HEK293T (cell line): ENCODE measurements at regions not wholly inside any gene's neighbourhood (a gene's known extent, or its start where the extent isn't known, plus 50 kb on each side); places are given as distances from the start of the nearest gene placed in this dataset.
"Not testable (repeated sequence)": the region's sequence is repeated elsewhere in the genome, so short reads cannot be mapped to it uniquely, and the experiment has no call there.

Experiments
- CTCF ChIA-PET: fragments of 350-600 bp; formaldehyde crosslinking; extraction: SDS; loops from one replicate; lab custom pipeline; 2021; ENCODE audit warnings: antibody characterized with exemption, inconsistent platforms; lab: Yijun Ruan, JAX
- POLR2A ChIA-PET: fragments of 350-600 bp; formaldehyde crosslinking; extraction: SDS; loops from one replicate; lab custom pipeline; 2020; ENCODE audit warnings: antibody characterized with exemption, inconsistent platforms; lab: Yijun Ruan, JAX
- DNase-seq: peaks from one replicate; pipeline ENCODE4 v3.0.0; 2012; ENCODE audit warnings: mixed read lengths; ENCODE audit errors: extremely low spot score
- ARNT ChIP-seq: fragments of 450-650 bp; IDR thresholded peaks from 2 replicates; pipeline ENCODE4 v1.6.1; 2017; ENCODE audit warnings: mild to moderate bottlenecking
- BHLHE40 ChIP-seq: fragments of 450-650 bp; IDR thresholded peaks from 2 replicates; pipeline ENCODE4 v1.6.1; 2016; ENCODE audit warnings: mild to moderate bottlenecking, moderate library complexity, borderline replicate concordance
- CTBP1 ChIP-seq: fragments of 450-650 bp; IDR thresholded peaks from 2 replicates; pipeline ENCODE4 v1.6.1; 2016; ENCODE audit warnings: borderline replicate concordance
- ELF4 ChIP-seq: fragments of 450-650 bp; IDR thresholded peaks from 2 replicates; pipeline ENCODE4 v1.6.1; 2017; ENCODE audit warnings: antibody characterized with exemption
- FOXA1 ChIP-seq: fragments of 450-650 bp; IDR thresholded peaks from 2 replicates; pipeline ENCODE4 v1.6.1; 2016; ENCODE audit warnings: mild to moderate bottlenecking
- FOXK2 ChIP-seq: fragments of 450-650 bp; IDR thresholded peaks from 2 replicates; pipeline ENCODE4 v1.6.1; 2016; ENCODE audit warnings: mild to moderate bottlenecking
- FOXM1 ChIP-seq: fragments of 450-650 bp; IDR thresholded peaks from 2 replicates; pipeline ENCODE4 v1.6.1; 2017; ENCODE audit warnings: mild to moderate bottlenecking, borderline replicate concordance
- HDGF ChIP-seq: fragments of 450-650 bp; IDR thresholded peaks from 2 replicates; pipeline ENCODE4 v1.6.1; 2017; ENCODE audit warnings: antibody characterized with exemption, borderline replicate concordance
- L3MBTL2 ChIP-seq: fragments of 450-650 bp; conservative IDR thresholded peaks from 2 replicates; pipeline ENCODE4 v1.6.1; 2016; ENCODE audit warnings: mild to moderate bottlenecking
- LEF1 ChIP-seq: fragments of 450-650 bp; IDR thresholded peaks from 2 replicates; pipeline ENCODE4 v1.6.1; 2017; ENCODE audit warnings: mild to moderate bottlenecking, borderline replicate concordance
- NFRKB ChIP-seq: fragments of 450-650 bp; IDR thresholded peaks from 2 replicates; pipeline ENCODE4 v1.6.1; 2016; ENCODE audit warnings: mild to moderate bottlenecking, moderate library complexity
- SP1 ChIP-seq: fragments of 450-650 bp; IDR thresholded peaks from 2 replicates; pipeline ENCODE4 v1.6.1; 2017
- SUZ12 ChIP-seq: fragments of 450-650 bp; IDR thresholded peaks from 2 replicates; pipeline ENCODE4 v1.6.1; 2016; ENCODE audit warnings: mild to moderate bottlenecking
- ZNF384 ChIP-seq: fragments of 450-650 bp; IDR thresholded peaks from 2 replicates; pipeline ENCODE4 v1.6.1; 2016
- TF ChIP-seq, protein P1 (sequence below): fragments of 450-650 bp; IDR thresholded peaks from 2 replicates; pipeline ENCODE4 v1.6.1; 2016

DNA sequence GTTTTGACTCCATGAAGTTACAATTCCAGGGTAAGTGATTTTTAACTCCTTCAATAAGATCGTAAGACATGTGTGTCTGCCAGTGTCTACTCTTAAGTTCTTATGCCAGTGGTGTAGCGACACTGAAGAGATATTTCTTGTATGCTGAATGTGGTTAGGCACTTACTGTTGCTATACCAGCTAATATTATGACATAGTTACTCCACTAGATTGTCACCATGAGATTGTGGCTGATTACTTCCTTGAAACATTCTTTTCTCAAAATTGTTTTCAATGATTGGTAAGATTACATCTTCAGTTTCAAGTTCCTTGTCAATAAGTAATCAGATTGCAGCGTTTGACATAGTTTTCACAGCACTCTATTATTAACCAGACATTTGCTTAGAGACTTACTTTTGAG is 60.6 kb upstream of the PAGE5 start:
- ChIA-PET CTCF (no interaction called here), POLR2A (no interaction called here)
- no peak for TF ChIP-seq NFRKB
- no peak for TF ChIP-seq ELF4
- TF ChIP-seq ARNT: no peak
- no peak for TF ChIP-seq ZNF384
- TF ChIP-seq CTBP1: no peak
- no peak for TF ChIP-seq BHLHE40
- no peak for TF ChIP-seq L3MBTL2
- DNase-seq: no peak

DNA sequence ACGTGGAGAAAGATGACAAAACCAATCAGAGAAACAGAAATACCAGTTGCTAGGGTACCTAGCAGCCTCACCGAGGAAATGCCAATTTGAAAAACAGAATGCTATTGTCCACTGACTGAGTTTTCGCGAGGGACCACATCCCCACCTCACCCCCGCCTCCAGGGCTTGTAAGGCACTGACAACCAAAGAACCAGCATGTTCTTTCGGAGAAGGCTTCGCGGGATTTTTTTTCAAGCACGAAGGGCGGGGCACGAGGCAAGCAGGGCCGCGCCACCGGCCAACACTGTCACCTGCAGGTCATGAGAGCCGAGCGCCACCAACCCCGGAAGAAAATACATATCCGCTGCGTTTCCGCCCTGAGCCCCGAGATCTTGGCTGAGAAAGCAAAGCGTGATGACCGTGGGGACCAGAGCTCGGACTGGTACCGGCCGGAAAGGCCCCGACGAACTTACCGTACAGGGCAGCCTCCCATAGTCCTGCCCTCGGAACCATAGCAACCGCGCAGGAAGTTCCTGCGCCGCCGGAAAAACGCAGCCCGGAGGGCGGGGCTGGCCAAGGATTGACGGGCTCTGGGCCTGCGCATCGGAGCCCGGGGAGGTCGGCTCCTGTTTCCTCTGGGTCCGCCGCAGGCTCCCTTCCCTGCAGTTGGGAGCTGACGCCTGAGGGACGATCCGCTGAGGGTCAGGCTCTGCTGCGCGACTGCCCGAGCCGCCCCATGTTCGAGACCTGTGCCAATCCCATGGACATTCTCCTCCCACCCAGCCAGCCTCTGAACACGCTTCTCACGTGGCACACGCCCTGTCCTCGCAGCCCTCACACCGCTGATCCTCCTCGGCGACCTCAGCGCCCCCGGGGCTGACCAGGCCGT is 59.2 kb upstream of the PAGE5 start:
- CTCF ChIA-PET: interaction anchor here (0.6 kb wide), 1 partner anchor 17 kb away, joined by 3 read pairs; no protein-coding TSS in a partner anchor

DNA sequence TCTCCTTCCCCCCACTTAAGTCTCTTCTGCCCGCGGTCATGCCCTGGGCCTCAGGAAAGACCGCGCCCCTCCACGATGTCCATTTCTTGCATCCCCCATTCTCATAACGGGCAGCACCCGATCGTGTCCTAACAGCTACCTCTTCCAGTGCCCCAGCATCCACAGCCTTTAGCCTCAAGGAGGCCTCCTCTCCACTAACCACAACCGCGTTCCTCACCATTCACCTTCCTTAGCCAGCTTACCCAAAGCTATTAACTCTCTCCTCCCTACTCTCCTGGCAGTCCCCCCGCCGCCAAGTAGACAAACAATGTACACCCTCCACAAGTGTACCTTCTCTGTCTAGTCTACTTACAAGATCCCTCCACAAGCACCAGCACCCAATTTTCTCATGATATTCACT is 58.6 kb upstream of the PAGE5 start:
- no peak for DNase-seq
- ChIA-PET CTCF (interaction anchor here (0.6 kb wide), 1 partner anchor 18 kb away, joined by 3 read pairs; no protein-coding TSS in a partner anchor), POLR2A (interaction anchor here (0.6 to 1.6 kb wide), 3 partner anchors 11 to 39 kb away, joined by 3 to 6 read pairs (median 3); no protein-coding TSS in a partner anchor)
- TF ChIP-seq SUZ12: no peak
- no peak for TF ChIP-seq BHLHE40
- peak; percentile 38; the same call in 1 of the 2 replicates for TF ChIP-seq L3MBTL2
- TF ChIP-seq NFRKB: no peak
- no peak for TF ChIP-seq FOXM1
- TF ChIP-seq ELF4: no peak
- TF ChIP-seq FOXA1: no peak

More for the DNA sequence above, 59.2 kb upstream of the PAGE5 start:
- POLR2A ChIA-PET: interaction anchor here (0.6 to 1.6 kb wide), 3 partner anchors 10 to 38 kb away, joined by 3 to 6 read pairs (median 3); no protein-coding TSS in a partner anchor
- TF ChIP-seq, protein P1, sequence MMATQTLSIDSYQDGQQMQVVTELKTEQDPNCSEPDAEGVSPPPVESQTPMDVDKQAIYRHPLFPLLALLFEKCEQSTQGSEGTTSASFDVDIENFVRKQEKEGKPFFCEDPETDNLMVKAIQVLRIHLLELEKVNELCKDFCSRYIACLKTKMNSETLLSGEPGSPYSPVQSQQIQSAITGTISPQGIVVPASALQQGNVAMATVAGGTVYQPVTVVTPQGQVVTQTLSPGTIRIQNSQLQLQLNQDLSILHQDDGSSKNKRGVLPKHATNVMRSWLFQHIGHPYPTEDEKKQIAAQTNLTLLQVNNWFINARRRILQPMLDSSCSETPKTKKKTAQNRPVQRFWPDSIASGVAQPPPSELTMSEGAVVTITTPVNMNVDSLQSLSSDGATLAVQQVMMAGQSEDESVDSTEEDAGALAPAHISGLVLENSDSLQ: peak; percentile 95
- TF ChIP-seq FOXK2 (no peak), HDGF (no peak), L3MBTL2 (peak; percentile 90), ZNF384 (peak; percentile 100), NFRKB (no peak), FOXM1 (no peak), BHLHE40 (no peak)
- peak; percentile 71 for DNase-seq

DNA sequence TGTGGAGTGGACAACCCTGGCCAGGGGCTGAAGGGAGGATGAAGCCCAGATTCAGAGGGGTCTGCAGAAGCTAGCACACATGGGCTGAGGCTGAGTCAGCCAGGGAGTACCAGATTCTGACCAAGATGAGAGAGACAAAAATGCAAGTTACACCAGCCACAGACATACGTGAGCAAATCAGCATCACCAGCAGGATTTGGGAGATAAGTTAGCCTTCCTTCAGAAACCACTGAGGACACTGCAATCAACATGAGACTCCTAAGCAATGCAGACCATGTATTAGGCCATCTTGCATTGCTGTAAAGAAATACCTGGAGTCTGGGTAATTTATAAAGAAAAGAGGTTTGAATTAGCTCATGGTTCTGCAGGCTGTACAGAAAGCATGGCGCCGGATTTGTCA is 57.0 kb upstream of the PAGE5 start:
- TF ChIP-seq, protein P1: no peak
- no peak for TF ChIP-seq SUZ12
- no peak for TF ChIP-seq SP1
- TF ChIP-seq FOXM1: no peak
- TF ChIP-seq FOXA1: no peak
- no peak for TF ChIP-seq L3MBTL2
- TF ChIP-seq FOXK2: no peak
- no peak for TF ChIP-seq HDGF
- CTCF ChIA-PET: no interaction called here
- no peak for DNase-seq
- POLR2A ChIA-PET: no interaction called here

DNA sequence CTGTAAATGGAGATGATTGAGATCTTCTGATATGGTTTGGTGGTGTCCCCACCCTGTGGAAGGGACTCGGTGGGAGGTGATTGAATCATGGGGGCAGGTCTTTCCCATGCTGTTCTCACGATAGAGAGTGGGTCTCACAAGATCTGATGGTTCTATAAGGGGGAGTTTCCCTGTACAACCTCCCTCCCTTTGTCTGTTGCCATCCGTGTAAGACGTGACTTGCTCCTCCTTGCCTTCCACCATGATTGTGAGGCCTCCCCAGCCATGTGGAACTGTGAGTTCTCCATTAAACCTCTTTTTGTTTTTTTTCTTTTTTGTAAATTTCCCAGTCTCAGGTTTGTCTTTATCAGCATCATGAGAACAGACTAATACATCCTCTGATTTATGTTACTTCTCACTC is 55.1 kb upstream of the PAGE5 start:
- CTCF ChIA-PET, POLR2A ChIA-PET, DNase-seq: not testable (repeated sequence)

DNA sequence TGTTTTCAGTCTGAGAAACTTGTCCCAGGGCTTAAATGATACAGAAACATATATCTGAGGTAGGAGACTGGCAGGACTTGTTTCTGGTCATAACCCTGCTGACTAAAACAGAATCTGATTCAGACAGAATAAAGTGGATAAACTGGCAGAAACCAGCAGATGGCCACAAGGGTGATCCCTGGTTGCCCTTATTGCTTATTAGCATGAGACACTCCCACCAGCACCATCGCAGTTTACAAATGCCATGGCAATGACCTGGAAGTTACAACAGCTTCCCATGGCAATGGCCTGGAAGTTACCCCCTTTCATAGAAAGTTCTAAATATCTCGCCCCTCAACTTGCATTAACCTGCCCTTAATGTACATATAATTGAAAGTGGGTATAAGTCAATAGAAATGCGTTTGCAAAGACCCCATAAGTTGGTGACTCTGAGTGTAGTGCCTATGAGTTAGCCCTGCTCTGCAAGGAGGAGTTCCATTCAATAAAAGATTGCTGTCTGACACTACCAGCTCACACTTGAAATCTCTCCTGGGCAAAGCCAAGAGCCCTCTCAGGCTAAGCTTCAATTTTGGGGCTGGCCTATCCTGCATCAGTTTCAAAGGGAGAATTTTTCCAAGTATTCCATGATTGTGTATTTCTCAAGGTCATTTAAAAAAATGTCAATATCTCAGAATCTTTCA is 52.9 kb upstream of the PAGE5 start:
- TF ChIP-seq ELF4 (no peak), FOXM1 (no peak), SP1 (no peak), L3MBTL2 (no peak), ARNT (no peak), CTBP1 (no peak), NFRKB (no peak)
- POLR2A ChIA-PET: no interaction called here
- DNase-seq: no peak
- CTCF ChIA-PET: no interaction called here

DNA sequence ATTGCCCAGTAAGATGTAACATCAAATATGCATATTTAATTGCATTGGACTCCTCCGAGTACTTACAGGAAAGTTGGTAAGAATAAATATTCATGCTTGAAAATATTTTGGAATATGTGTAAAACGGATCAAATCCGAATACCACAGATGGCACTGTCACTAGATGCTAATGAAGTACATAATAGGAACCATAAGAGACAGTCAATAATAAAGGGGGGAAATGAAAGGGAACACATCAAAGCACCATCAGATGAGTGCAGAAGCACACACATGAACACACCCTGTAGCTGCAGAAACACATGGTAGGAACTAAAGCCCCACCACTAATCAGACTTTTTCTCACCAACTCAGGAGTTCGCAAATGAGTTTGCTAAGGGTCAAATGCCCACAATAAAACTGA is 52.2 kb upstream of the PAGE5 start:
- POLR2A ChIA-PET: no interaction called here
- TF ChIP-seq ZNF384 (no peak), LEF1 (no peak), ARNT (no peak), SP1 (no peak), BHLHE40 (no peak)
- TF ChIP-seq, protein P1: no peak
- CTCF ChIA-PET: no interaction called here
- DNase-seq: no peak
